ENCODE measurements at regions not wholly inside any gene's neighbourhood (a gene's known extent, or its start where the extent isn't known, plus 50 kb on each side); places are given as distances from the start of the nearest gene placed in this dataset.
"Not testable (repeated sequence)": the region's sequence is repeated elsewhere in the genome, so short reads cannot be mapped to it uniquely, and the experiment has no call there.

- no peak for DNase-seq (ENCODE audit: low read depth)
- H3K4me3 ChIP-seq (ENCODE audit: low read depth, low read length) = no peak overlapping the region
- no peak for TF ChIP-seq CTCF (IDR thresholded peaks at IDR 0.05; ENCODE audit: insufficient read depth, low read length)
Measured at GRCh38 chr14:25371068-25371467, 321.1 kb upstream of the STXBP6 start.

- not testable (repeated sequence) for DNase-seq (ENCODE audit: low read depth); H3K4me3 ChIP-seq (ENCODE audit: low read depth, low read length)
Measured at GRCh38 chr14:25370057-25370456, 320.1 kb upstream of the STXBP6 start.

GRCh38 chr14:25358330-25358729 is 308.4 kb upstream of the STXBP6 start:
- no peak overlapping the region for H3K4me3 ChIP-seq (ENCODE audit: low read depth, low read length)
- no peak for DNase-seq (ENCODE audit: low read depth)
- no peak for TF ChIP-seq CTCF (IDR thresholded peaks at IDR 0.05; ENCODE audit: insufficient read depth, low read length)

- TF ChIP-seq CTCF (IDR thresholded peaks at IDR 0.05; ENCODE audit: insufficient read depth, low read length) = no peak
- peak; percentile 2 for DNase-seq (ENCODE audit: low read depth)
- no peak overlapping the region for H3K4me3 ChIP-seq (ENCODE audit: low read depth, low read length)
Measured at GRCh38 chr14:25351269-25351668, 301.3 kb upstream of the STXBP6 start.

GRCh38 chr14:25350802-25351201 is 300.9 kb upstream of the STXBP6 start:
- no peak for TF ChIP-seq CTCF (IDR thresholded peaks at IDR 0.05; ENCODE audit: insufficient read depth, low read length)
- no peak overlapping the region for H3K4me3 ChIP-seq (ENCODE audit: low read depth, low read length)
- no peak for DNase-seq (ENCODE audit: low read depth)

GRCh38 chr14:25350021-25350420 is 300.1 kb upstream of the STXBP6 start:
- no peak for TF ChIP-seq CTCF (IDR thresholded peaks at IDR 0.05; ENCODE audit: insufficient read depth, low read length)
- DNase-seq (ENCODE audit: low read depth) = no peak
- no peak overlapping the region for H3K4me3 ChIP-seq (ENCODE audit: low read depth, low read length)

GRCh38 chr14:25349269-25349668 is 299.3 kb upstream of the STXBP6 start:
- no peak for TF ChIP-seq CTCF (IDR thresholded peaks at IDR 0.05; ENCODE audit: insufficient read depth, low read length)
- no peak overlapping the region for H3K4me3 ChIP-seq (ENCODE audit: low read depth, low read length)
- peak; percentile 7 for DNase-seq (ENCODE audit: low read depth)

Measured in fibroblast of the aortic adventitia (primary cell).